ENCODE measurements at regions not wholly inside any gene's neighbourhood (a gene's known extent, or its start where the extent isn't known, plus 50 kb on each side); places are given as distances from the start of the nearest gene placed in this dataset.

DNA sequence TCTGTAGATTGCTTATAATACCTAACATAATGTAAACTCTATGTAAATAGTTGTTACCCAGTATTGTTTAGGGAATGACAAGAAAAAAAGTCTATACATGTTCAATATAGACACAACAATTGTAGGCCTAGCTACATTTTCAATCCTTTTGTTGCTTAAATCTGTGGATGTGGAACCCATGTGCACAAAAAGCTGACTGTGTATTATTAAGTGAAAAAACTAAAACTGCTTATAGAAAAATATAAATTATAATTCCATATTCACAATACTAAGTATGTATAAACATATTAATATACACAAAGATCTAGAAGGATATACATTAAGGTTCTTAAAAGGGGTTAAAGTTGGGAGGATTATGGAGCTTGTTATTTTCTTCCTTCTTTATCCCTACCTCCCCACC lies 188.7 kb downstream of the PIK3R1 start:
- Histone ChIP-seq H4K20me1 (ENCODE audit: insufficient read depth, low read length) (no peaks in the 10 kb centered on the region), H3K4me1 (ENCODE audit: control insufficient read depth in 1 of 2, insufficient read depth in 2 of 2, low read length in 2 of 2) (peaks cover 9 to 10% of the 10 kb centered on the region in 2 donors), H3K4me2 (replicated peaks; ENCODE audit: extremely low read depth, low read length, poor library complexity, severe bottlenecking) (no peak overlapping the region), H3K36me3 (replicated peaks in 1 of 2; ENCODE audit: control insufficient read depth in 1 of 2, insufficient read depth in 2 of 2, low read length in 2 of 2) (no peaks in the 10 kb centered on the region), H3K79me2 (ENCODE audit: insufficient read depth, low read length) (no peaks in the 10 kb centered on the region), H3K27ac (ENCODE audit: low read depth in 1 of 2, low read length in 2 of 2) (no peak overlapping the region), H2AFZ (ENCODE audit: insufficient read depth, low read depth, low read length, poor library complexity, severe bottlenecking) (no peak overlapping the region), H3K9me3 (replicated peaks in 1 of 2; ENCODE audit: control insufficient read depth in 1 of 2, insufficient read depth in 1 of 2, low read length in 2 of 2) (peaks cover 0 to 7% of the 10 kb centered on the region in 2 donors), H3K4me3 (replicated peaks in 1 of 3; ENCODE audit: low read depth in 2 of 3, low read length in 3 of 3) (no peak overlapping the region), H3K9ac (ENCODE audit: insufficient read depth, low read length, poor library complexity, severe bottlenecking) (no peak overlapping the region), H3K27me3 (ENCODE audit: control insufficient read depth in 2 of 2, insufficient read depth in 2 of 2, low read length in 2 of 2) (no peaks in the 10 kb centered on the region)
- DNase-seq: no peak
- Mint-ChIP-seq H3K4me3 (no peak overlapping the region), H3K36me3 (no peaks in the 10 kb centered on the region), H3K9me3 (peaks cover 0 to 11% (median 1%) of the 10 kb centered on the region in 7 donors), H3K27ac (no peak overlapping the region), H3K4me1 (peaks cover 22% of the 10 kb centered on the region), H3K27me3 (ENCODE audit: low read depth in 3 of 3) (peaks cover 0 to 2% (median 0%) of the 10 kb centered on the region in 3 donors)
- TF ChIP-seq CTCF (IDR thresholded peaks at IDR 0.05): no peak
- intact Hi-C loops (cut with micrococcal nuclease): no loop called here

GRCh38 chr5:68405026-68405684 lies 189.6 kb downstream of the PIK3R1 start:
- 100% methylated on average over 1 of the region's 1 CpG for WGBS (ENCODE audit: insufficient coverage)
- no peak overlapping the region for H3K27ac Mint-ChIP-seq
- no peaks in the 10 kb centered on the region for H3K36me3 ChIP-seq (replicated peaks in 1 of 2; ENCODE audit: control insufficient read depth in 1 of 2, insufficient read depth in 2 of 2, low read length in 2 of 2)

More at GRCh38 chr5:68405026-68405684, 189.6 kb downstream of the PIK3R1 start:
- H2AFZ ChIP-seq (ENCODE audit: insufficient read depth, low read depth, low read length, poor library complexity, severe bottlenecking): no peak overlapping the region
- Mint-ChIP-seq H3K9me3 (peaks cover 0 to 11% (median 1%) of the 10 kb centered on the region in 7 donors), H3K4me3 (no peak overlapping the region), H3K27me3 (ENCODE audit: low read depth in 3 of 3) (peaks cover 0 to 2% (median 0%) of the 10 kb centered on the region in 3 donors), H3K4me1 (peaks cover 22% of the 10 kb centered on the region), H3K36me3 (no peaks in the 10 kb centered on the region)
- no peak for TF ChIP-seq CTCF (IDR thresholded peaks at IDR 0.05)
- no peak overlapping the region for H3K9ac ChIP-seq (ENCODE audit: insufficient read depth, low read length, poor library complexity, severe bottlenecking)
- no peak overlapping the region for H3K4me2 ChIP-seq (replicated peaks; ENCODE audit: extremely low read depth, low read length, poor library complexity, severe bottlenecking)
- intact Hi-C loops (cut with micrococcal nuclease): no loop called here
- peaks cover 9 to 10% of the 10 kb centered on the region in 2 donors for H3K4me1 ChIP-seq (ENCODE audit: control insufficient read depth in 1 of 2, insufficient read depth in 2 of 2, low read length in 2 of 2)
- H3K27me3 ChIP-seq (ENCODE audit: control insufficient read depth in 2 of 2, insufficient read depth in 2 of 2, low read length in 2 of 2): no peaks in the 10 kb centered on the region
- H3K4me3 ChIP-seq (replicated peaks in 1 of 3; ENCODE audit: low read depth in 2 of 3, low read length in 3 of 3): no peak overlapping the region
- no peaks in the 10 kb centered on the region for H3K79me2 ChIP-seq (ENCODE audit: insufficient read depth, low read length)
- no peak overlapping the region for H3K27ac ChIP-seq (ENCODE audit: low read depth in 1 of 2, low read length in 2 of 2)
- DNase-seq: peak in 1 of 3 donors; percentile 15
- H3K9me3 ChIP-seq (replicated peaks in 1 of 2; ENCODE audit: control insufficient read depth in 1 of 2, insufficient read depth in 1 of 2, low read length in 2 of 2): peaks cover 0 to 7% of the 10 kb centered on the region in 2 donors
- no peaks in the 10 kb centered on the region for H4K20me1 ChIP-seq (ENCODE audit: insufficient read depth, low read length)

Data from CD14-positive monocyte (primary cell).